ENCODE measurements at regions not wholly inside any gene's neighbourhood (a gene's known extent, or its start where the extent isn't known, plus 50 kb on each side); places are given as distances from the start of the nearest gene placed in this dataset.
"Not testable (repeated sequence)": the region's sequence is repeated elsewhere in the genome, so short reads cannot be mapped to it uniquely, and the experiment has no call there.

GRCh38 chr12:63018273-63018672 is 83.3 kb upstream of the PPM1H start:
- WGBS, 2 experiments (ENCODE audit: insufficient coverage in 2 of 2), result no CpG with 5 or more reads among the region's 4 CpGs
- Histone ChIP-seq H3K27ac (ENCODE audit: low read depth, low read length, severe bottlenecking) (no peak overlapping the region), H3K4me1 (ENCODE audit: control insufficient read depth, insufficient read depth, low read length, poor library complexity, severe bottlenecking) (no peaks in the 10 kb centered on the region), H3K9me3 (ENCODE audit: control insufficient read depth, low read length) (no peaks in the 10 kb centered on the region), H3K36me3 (ENCODE audit: control insufficient read depth, insufficient read depth, low read length) (no peaks in the 10 kb centered on the region), H3K4me3 (ENCODE audit: extremely low read depth, insufficient read depth, low read length, poor library complexity, severe bottlenecking) (no peak overlapping the region)

GRCh38 chr12:63013302-63013701 is 78.4 kb upstream of the PPM1H start:
- Histone ChIP-seq H3K27ac (ENCODE audit: low read depth, low read length, severe bottlenecking) (no peak overlapping the region), H3K36me3 (ENCODE audit: control insufficient read depth, insufficient read depth, low read length) (no peaks in the 10 kb centered on the region), H3K9me3 (ENCODE audit: control insufficient read depth, low read length) (no peaks in the 10 kb centered on the region), H3K4me3 (ENCODE audit: extremely low read depth, insufficient read depth, low read length, poor library complexity, severe bottlenecking) (no peak overlapping the region), H3K4me1 (ENCODE audit: control insufficient read depth, insufficient read depth, low read length, poor library complexity, severe bottlenecking) (no peaks in the 10 kb centered on the region)
- 88 to 91% methylated on average over 3 of the region's 3 CpGs for WGBS, 2 experiments (ENCODE audit: insufficient coverage in 2 of 2)

GRCh38 chr12:63010698-63011097 is 75.7 kb upstream of the PPM1H start:
- WGBS, 2 experiments (ENCODE audit: insufficient coverage in 2 of 2), result 94 to 100% methylated on average over 2 of the region's 2 CpGs
- H3K36me3 ChIP-seq (ENCODE audit: control insufficient read depth, insufficient read depth, low read length), result no peaks in the 10 kb centered on the region
- peaks cover 9% of the 10 kb centered on the region for H3K4me1 ChIP-seq (ENCODE audit: control insufficient read depth, insufficient read depth, low read length, poor library complexity, severe bottlenecking)
- H3K4me3 ChIP-seq (ENCODE audit: extremely low read depth, insufficient read depth, low read length, poor library complexity, severe bottlenecking), result no peak overlapping the region
- H3K27ac ChIP-seq (ENCODE audit: low read depth, low read length, severe bottlenecking), result no peak overlapping the region
- no peaks in the 10 kb centered on the region for H3K9me3 ChIP-seq (ENCODE audit: control insufficient read depth, low read length)

GRCh38 chr12:63008372-63008771 is 73.4 kb upstream of the PPM1H start:
- WGBS, 2 experiments (ENCODE audit: insufficient coverage in 2 of 2), result 81 to 89% methylated on average over 3 to 4 of the region's 4 CpGs
- peaks cover 9% of the 10 kb centered on the region for H3K4me1 ChIP-seq (ENCODE audit: control insufficient read depth, insufficient read depth, low read length, poor library complexity, severe bottlenecking)
- no peaks in the 10 kb centered on the region for H3K36me3 ChIP-seq (ENCODE audit: control insufficient read depth, insufficient read depth, low read length)
- H3K4me3 ChIP-seq (ENCODE audit: extremely low read depth, insufficient read depth, low read length, poor library complexity, severe bottlenecking), result no peak overlapping the region
- no peak overlapping the region for H3K27ac ChIP-seq (ENCODE audit: low read depth, low read length, severe bottlenecking)
- no peaks in the 10 kb centered on the region for H3K9me3 ChIP-seq (ENCODE audit: control insufficient read depth, low read length)

GRCh38 chr12:63007726-63008125 is 72.8 kb upstream of the PPM1H start:
- no peak overlapping the region for H3K4me3 ChIP-seq (ENCODE audit: extremely low read depth, insufficient read depth, low read length, poor library complexity, severe bottlenecking)
- no peak overlapping the region for H3K27ac ChIP-seq (ENCODE audit: low read depth, low read length, severe bottlenecking)
- 93 to 97% methylated on average over 4 of the region's 6 CpGs for WGBS, 2 experiments (ENCODE audit: insufficient coverage in 2 of 2)
- H3K4me1 ChIP-seq (ENCODE audit: control insufficient read depth, insufficient read depth, low read length, poor library complexity, severe bottlenecking), result peaks cover 9% of the 10 kb centered on the region
- H3K9me3 ChIP-seq (ENCODE audit: control insufficient read depth, low read length), result no peaks in the 10 kb centered on the region
- H3K36me3 ChIP-seq (ENCODE audit: control insufficient read depth, insufficient read depth, low read length), result no peaks in the 10 kb centered on the region

- Histone ChIP-seq H3K27ac (ENCODE audit: low read depth, low read length, severe bottlenecking) (peak overlapping the region; percentile 41), H3K4me3 (ENCODE audit: extremely low read depth, insufficient read depth, low read length, poor library complexity, severe bottlenecking) (no peak overlapping the region), H3K9me3 (ENCODE audit: control insufficient read depth, low read length) (no peaks in the 10 kb centered on the region), H3K36me3 (ENCODE audit: control insufficient read depth, insufficient read depth, low read length) (no peaks in the 10 kb centered on the region), H3K4me1 (ENCODE audit: control insufficient read depth, insufficient read depth, low read length, poor library complexity, severe bottlenecking) (peaks cover 9% of the 10 kb centered on the region)
- 100% methylated on average over 1 of the region's 4 CpGs for WGBS, 2 experiments (ENCODE audit: insufficient coverage in 2 of 2)
Observed at GRCh38 chr12:63006536-63006935, 71.6 kb upstream of the PPM1H start.

- Histone ChIP-seq H3K4me3 (ENCODE audit: extremely low read depth, insufficient read depth, low read length, poor library complexity, severe bottlenecking) (no peak overlapping the region), H3K4me1 (ENCODE audit: control insufficient read depth, insufficient read depth, low read length, poor library complexity, severe bottlenecking) (peaks cover 9% of the 10 kb centered on the region), H3K27ac (ENCODE audit: low read depth, low read length, severe bottlenecking) (no peak overlapping the region)
Observed at GRCh38 chr12:63005382-63005781, 70.4 kb upstream of the PPM1H start.

GRCh38 chr12:63003223-63003819 is 68.4 kb upstream of the PPM1H start:
- H3K36me3 ChIP-seq (ENCODE audit: control insufficient read depth, insufficient read depth, low read length), result no peaks in the 10 kb centered on the region
- no peak overlapping the region for H3K4me3 ChIP-seq (ENCODE audit: extremely low read depth, insufficient read depth, low read length, poor library complexity, severe bottlenecking)
- peaks cover 9% of the 10 kb centered on the region for H3K4me1 ChIP-seq (ENCODE audit: control insufficient read depth, insufficient read depth, low read length, poor library complexity, severe bottlenecking)
- no peaks in the 10 kb centered on the region for H3K9me3 ChIP-seq (ENCODE audit: control insufficient read depth, low read length)
- no peak overlapping the region for H3K27ac ChIP-seq (ENCODE audit: low read depth, low read length, severe bottlenecking)
- WGBS, 2 experiments (ENCODE audit: insufficient coverage in 2 of 2), result 96 to 97% methylated on average over 6 to 20 of the region's 22 CpGs

More at GRCh38 chr12:63005382-63005781, 70.4 kb upstream of the PPM1H start:
- H3K36me3 ChIP-seq (ENCODE audit: control insufficient read depth, insufficient read depth, low read length), result no peaks in the 10 kb centered on the region
- no peaks in the 10 kb centered on the region for H3K9me3 ChIP-seq (ENCODE audit: control insufficient read depth, low read length)

- not testable (repeated sequence) for H3K4me3 ChIP-seq (ENCODE audit: extremely low read depth, insufficient read depth, low read length, poor library complexity, severe bottlenecking); H3K9me3 ChIP-seq (ENCODE audit: control insufficient read depth, low read length); H3K36me3 ChIP-seq (ENCODE audit: control insufficient read depth, insufficient read depth, low read length); H3K27ac ChIP-seq (ENCODE audit: low read depth, low read length, severe bottlenecking); H3K4me1 ChIP-seq (ENCODE audit: control insufficient read depth, insufficient read depth, low read length, poor library complexity, severe bottlenecking)
- WGBS, 2 experiments (ENCODE audit: insufficient coverage in 2 of 2), result no CpG with 5 or more reads among the region's 2 CpGs
Observed at GRCh38 chr12:63002059-63002458, 67.1 kb upstream of the PPM1H start.

- Histone ChIP-seq H3K27ac (ENCODE audit: low read depth, low read length, severe bottlenecking) (no peak overlapping the region), H3K9me3 (ENCODE audit: control insufficient read depth, low read length) (no peaks in the 10 kb centered on the region), H3K36me3 (ENCODE audit: control insufficient read depth, insufficient read depth, low read length) (no peaks in the 10 kb centered on the region), H3K4me1 (ENCODE audit: control insufficient read depth, insufficient read depth, low read length, poor library complexity, severe bottlenecking) (no peaks in the 10 kb centered on the region), H3K4me3 (ENCODE audit: extremely low read depth, insufficient read depth, low read length, poor library complexity, severe bottlenecking) (no peak overlapping the region)
- 78 to 86% methylated on average over 1 of the region's 1 CpG for WGBS, 2 experiments (ENCODE audit: insufficient coverage in 2 of 2)
Observed at GRCh38 chr12:62998454-62998853, 63.5 kb upstream of the PPM1H start.

- Histone ChIP-seq H3K4me1 (ENCODE audit: control insufficient read depth, insufficient read depth, low read length, poor library complexity, severe bottlenecking) (no peaks in the 10 kb centered on the region), H3K9me3 (ENCODE audit: control insufficient read depth, low read length) (no peaks in the 10 kb centered on the region), H3K36me3 (ENCODE audit: control insufficient read depth, insufficient read depth, low read length) (no peaks in the 10 kb centered on the region), H3K27ac (ENCODE audit: low read depth, low read length, severe bottlenecking) (no peak overlapping the region), H3K4me3 (ENCODE audit: extremely low read depth, insufficient read depth, low read length, poor library complexity, severe bottlenecking) (no peak overlapping the region)
Observed at GRCh38 chr12:62995097-62995496, 60.1 kb upstream of the PPM1H start.
